ENCODE measurements at regions not wholly inside any gene's neighbourhood (a gene's known extent, or its start where the extent isn't known, plus 50 kb on each side); places are given as distances from the start of the nearest gene placed in this dataset.
"Not testable (repeated sequence)": the region's sequence is repeated elsewhere in the genome, so short reads cannot be mapped to it uniquely, and the experiment has no call there.

GRCh38 chr12:89228491-89228890, 123.8 kb downstream of the DUSP6 start:
- no peak for TF ChIP-seq POLR2A (IDR thresholded peaks at IDR 0.05)
- TF ChIP-seq CTCF (IDR thresholded peaks at IDR 0.05 in 4 of 5, conservative IDR thresholded peaks at IDR 0.05 in 1 of 5) = no peak
- H3K27me3 ChIP-seq = no peaks in the 10 kb centered on the region
- no peak for ATAC-seq
- no peaks in the 10 kb centered on the region for H3K4me1 ChIP-seq
- no peak for DNase-seq
- H3K27ac ChIP-seq = no peak overlapping the region
- in situ Hi-C loops (cut with MboI; ENCODE audit: low sequenced_read_pairs in 4 of 4) (no loop called here), intact Hi-C loops (cut with DNase I; ENCODE audit: low total_unique reads) (no loop called here)
- H3K4me3 ChIP-seq = no peak overlapping the region
- no peaks in the 10 kb centered on the region for H3K9me3 ChIP-seq
- H3K36me3 ChIP-seq = no peaks in the 10 kb centered on the region

- no peaks in the 10 kb centered on the region for H3K27me3 ChIP-seq
- in situ Hi-C loops (cut with MboI; ENCODE audit: low sequenced_read_pairs in 4 of 4) (no loop called here), intact Hi-C loops (cut with DNase I; ENCODE audit: low total_unique reads) (no loop called here)
- H3K27ac ChIP-seq = no peak overlapping the region
- ATAC-seq (no peak), DNase-seq (no peak)
- TF ChIP-seq POLR2A (IDR thresholded peaks at IDR 0.05) = no peak
- TF ChIP-seq CTCF (IDR thresholded peaks at IDR 0.05 in 4 of 5, conservative IDR thresholded peaks at IDR 0.05 in 1 of 5) = no peak
- H3K36me3 ChIP-seq = no peaks in the 10 kb centered on the region
- H3K4me1 ChIP-seq = no peaks in the 10 kb centered on the region
- H3K4me3 ChIP-seq = no peak overlapping the region
- no peaks in the 10 kb centered on the region for H3K9me3 ChIP-seq
These were observed 124.5 kb downstream of the DUSP6 start for GRCh38 chr12:89227774-89228173.

GRCh38 chr12:89225808-89226411, 126.4 kb downstream of the DUSP6 start:
- Histone ChIP-seq H3K36me3 (no peaks in the 10 kb centered on the region), H3K27me3 (peaks cover 0 to 2% (median 0%) of the 10 kb centered on the region in 3 donors), H3K9me3 (peaks cover 0 to 4% (median 0%) of the 10 kb centered on the region in 3 donors), H3K4me1 (no peaks in the 10 kb centered on the region), H3K4me3 (no peak overlapping the region), H3K27ac (no peak overlapping the region)
- peak; percentile 75 to 91 for ATAC-seq
- no peak for TF ChIP-seq CTCF (IDR thresholded peaks at IDR 0.05 in 4 of 5, conservative IDR thresholded peaks at IDR 0.05 in 1 of 5)
- no peak for TF ChIP-seq POLR2A (IDR thresholded peaks at IDR 0.05)
- in situ Hi-C loops (cut with MboI; ENCODE audit: low sequenced_read_pairs in 4 of 4) = no loop called here
- DNase-seq = peak; percentile 11 to 41
- intact Hi-C loops (cut with DNase I; ENCODE audit: low total_unique reads) = no loop called here

GRCh38 chr12:89225401-89225800, 126.9 kb downstream of the DUSP6 start:
- Histone ChIP-seq H3K4me3 (no peak overlapping the region), H3K27me3 (peaks cover 0 to 2% (median 0%) of the 10 kb centered on the region in 3 donors), H3K27ac (no peak overlapping the region), H3K4me1 (no peaks in the 10 kb centered on the region), H3K9me3 (peaks cover 0 to 4% (median 0%) of the 10 kb centered on the region in 3 donors), H3K36me3 (no peaks in the 10 kb centered on the region)
- ATAC-seq (no peak), DNase-seq (no peak)
- in situ Hi-C loops (cut with MboI; ENCODE audit: low sequenced_read_pairs in 4 of 4) (no loop called here), intact Hi-C loops (cut with DNase I; ENCODE audit: low total_unique reads) (no loop called here)
- TF ChIP-seq POLR2A (IDR thresholded peaks at IDR 0.05) (no peak), CTCF (IDR thresholded peaks at IDR 0.05 in 4 of 5, conservative IDR thresholded peaks at IDR 0.05 in 1 of 5) (no peak)

GRCh38 chr12:89222580-89222979, 129.7 kb downstream of the DUSP6 start:
- not testable (repeated sequence) for ATAC-seq

More at GRCh38 chr12:89222580-89222979, 129.7 kb downstream of the DUSP6 start:
- DNase-seq; H3K4me3 ChIP-seq; H3K36me3 ChIP-seq; H3K9me3 ChIP-seq; H3K27ac ChIP-seq; in situ Hi-C loops (cut with MboI; ENCODE audit: low sequenced_read_pairs in 4 of 4); H3K27me3 ChIP-seq; intact Hi-C loops (cut with DNase I; ENCODE audit: low total_unique reads); H3K4me1 ChIP-seq: not testable (repeated sequence)
